CD1c-positive myeloid dendritic cell (primary cell): ENCODE measurements at regions not wholly inside any gene's neighbourhood (a gene's known extent, or its start where the extent isn't known, plus 50 kb on each side); places are given as distances from the start of the nearest gene placed in this dataset.
"Not testable (repeated sequence)": the region's sequence is repeated elsewhere in the genome, so short reads cannot be mapped to it uniquely, and the experiment has no call there.

Experiments
- DNase-seq: peaks from one replicate; pipeline ENCODE4 v3.0.0-alpha.2; 2016; ENCODE audit errors: extremely low spot score

- DNase-seq = no peak
These were observed 154.1 kb upstream of the PDE1C start for GRCh38 chr7:32224276-32224675.

DNA sequence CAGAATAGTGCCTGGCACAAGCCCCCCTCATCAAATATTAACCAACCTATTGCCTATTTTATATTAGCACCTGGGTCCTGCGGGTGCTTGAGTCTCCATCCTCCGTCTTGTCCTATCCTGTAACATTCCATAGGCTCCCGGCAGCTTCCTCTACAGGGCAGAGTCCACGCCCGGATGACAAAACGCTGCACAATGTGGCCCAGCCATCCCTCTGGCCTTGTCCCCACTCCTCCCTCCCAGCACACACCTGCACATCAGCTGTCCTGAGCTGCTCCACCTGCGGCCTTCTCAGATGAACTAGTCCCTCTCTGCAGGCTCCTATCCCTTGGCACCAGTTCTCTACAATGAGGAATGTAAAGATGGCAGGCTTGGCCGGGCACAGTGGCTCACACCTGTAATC, 153.5 kb upstream of the PDE1C start:
- no peak for DNase-seq

- DNase-seq = no peak
These were observed 153.0 kb upstream of the PDE1C start for GRCh38 chr7:32223071-32223650.

DNA sequence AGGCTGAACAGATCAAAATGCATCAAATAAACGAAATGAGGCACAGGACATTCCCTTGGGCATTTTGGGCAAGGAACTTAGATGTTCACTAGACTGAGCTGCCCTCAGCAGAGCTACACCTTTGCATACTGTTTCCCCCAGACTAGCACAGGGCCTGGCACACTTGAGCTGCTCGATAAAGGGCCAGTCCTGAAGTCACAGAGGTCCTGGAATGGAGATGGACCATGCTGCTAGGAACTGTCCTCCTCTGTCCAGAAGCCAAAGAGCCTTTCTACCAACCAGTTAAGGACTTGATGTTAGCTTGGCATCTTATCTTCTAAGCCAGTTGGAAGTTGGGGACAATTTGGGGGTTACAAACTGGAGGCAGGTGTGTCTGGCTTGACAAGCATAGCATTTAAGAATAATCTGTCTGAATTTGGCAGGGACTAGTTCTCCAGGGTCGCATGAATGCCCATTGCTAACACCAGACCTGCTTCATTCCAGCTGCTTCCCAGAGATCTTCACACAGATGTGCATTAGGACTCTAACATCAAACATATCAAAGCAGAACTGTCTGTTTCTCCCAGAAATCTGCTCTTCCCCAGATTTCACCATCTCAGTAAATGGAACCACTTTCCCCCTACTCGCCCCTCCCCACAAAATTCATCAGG, 152.2 kb upstream of the PDE1C start:
- DNase-seq = no peak

- DNase-seq = no peak
These were observed 151.5 kb upstream of the PDE1C start for GRCh38 chr7:32221736-32222135.

DNA sequence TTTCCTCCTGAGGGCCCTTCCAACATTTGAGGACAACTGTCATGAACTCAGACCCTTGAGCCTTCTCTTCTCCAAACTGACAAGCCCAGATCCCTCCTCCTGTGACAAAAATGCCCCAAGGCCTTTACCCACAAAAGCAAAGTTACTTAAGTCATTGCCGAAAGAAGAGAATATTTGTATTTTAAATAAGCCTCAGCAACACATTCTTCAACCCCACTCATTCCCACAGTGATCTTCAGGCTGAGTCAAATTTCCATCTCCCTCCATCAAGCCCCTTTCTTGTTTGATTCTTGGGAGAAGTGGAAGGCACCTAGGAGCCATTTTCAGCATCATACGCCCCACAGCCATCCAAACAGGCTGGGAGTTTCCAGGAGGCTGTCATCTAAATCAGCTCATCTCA, 150.8 kb upstream of the PDE1C start:
- no peak for DNase-seq

DNA sequence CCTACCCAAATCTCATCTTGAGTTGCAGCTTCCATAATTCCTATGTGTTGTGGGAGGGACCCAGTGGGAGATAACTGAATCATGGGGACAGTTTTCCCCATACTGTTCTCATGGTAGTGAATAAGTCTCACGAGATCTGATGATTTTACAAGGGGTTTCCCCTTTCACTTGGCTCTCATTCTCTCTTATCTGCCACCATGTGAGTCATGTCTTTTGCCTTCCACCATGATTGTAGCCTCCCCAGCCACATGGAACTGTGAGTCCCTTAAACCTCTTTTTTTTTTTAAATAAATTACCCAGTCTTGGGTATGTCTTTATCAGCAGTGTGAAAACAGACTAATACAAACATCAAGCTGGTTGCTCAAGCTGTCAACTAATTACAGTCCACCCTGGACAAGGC, 149.6 kb upstream of the PDE1C start:
- DNase-seq = not testable (repeated sequence)

DNA sequence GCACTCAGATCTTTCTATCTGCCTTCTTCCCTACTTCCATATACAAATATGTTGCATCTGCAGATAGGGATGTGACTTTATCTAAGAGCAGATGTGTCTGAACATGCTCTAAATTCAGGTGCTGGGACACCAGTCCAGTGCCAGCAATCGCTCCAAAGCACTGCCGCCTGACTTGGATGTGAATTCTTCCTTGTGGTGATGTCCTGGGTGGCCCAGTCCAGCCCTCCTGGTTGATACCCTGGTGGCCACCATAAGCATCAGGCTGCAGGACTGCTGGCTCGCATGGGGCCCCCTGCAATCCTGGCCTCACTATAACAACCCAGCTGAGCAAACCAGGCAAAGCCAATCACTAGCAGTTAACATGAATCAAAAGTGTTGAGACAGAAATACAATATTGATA, 149.2 kb upstream of the PDE1C start:
- DNase-seq = no peak

DNA sequence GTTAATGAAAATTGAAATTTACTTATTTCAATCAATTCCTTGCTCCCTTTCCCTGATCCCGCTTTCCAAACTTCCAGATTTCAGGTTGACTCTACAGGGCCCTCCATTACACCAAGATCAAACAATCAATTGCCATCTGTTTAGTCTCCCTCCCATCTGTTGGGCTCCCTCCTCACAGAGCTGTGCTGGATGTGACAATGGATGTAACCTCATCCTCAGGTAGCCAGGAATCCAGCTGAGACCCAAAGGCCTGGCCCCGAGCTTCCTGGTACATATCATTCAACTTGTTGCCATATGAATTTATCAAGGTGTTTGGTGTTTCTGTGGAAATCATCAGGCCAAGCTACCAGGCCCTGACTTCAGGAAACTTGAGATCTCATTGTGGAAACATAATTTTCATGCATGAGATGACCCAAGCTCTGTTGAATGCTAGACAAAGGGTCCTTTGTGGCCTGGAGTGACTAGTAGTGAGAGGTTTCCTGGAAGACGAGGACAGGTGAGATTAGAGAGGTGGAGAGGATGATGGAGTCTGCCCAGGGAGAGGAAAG, 148.6 kb upstream of the PDE1C start:
- no peak for DNase-seq

DNA sequence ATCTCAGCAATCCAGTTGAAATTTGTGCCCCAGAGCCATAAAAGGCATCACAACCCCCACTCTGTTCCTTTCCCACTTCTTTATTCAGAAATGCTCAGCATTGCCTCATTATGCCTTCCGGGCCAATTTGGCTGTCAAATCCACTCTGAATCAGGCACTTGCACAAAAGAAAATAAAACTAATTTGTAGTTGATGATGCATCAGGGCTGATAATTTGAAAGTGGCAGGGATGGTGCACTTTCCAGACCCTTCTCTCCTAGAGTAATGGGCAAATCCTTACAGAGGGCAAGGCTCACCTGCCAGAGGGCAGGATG, 147.9 kb upstream of the PDE1C start:
- no peak for DNase-seq

GRCh38 chr7:32217341-32218153, 147.3 kb upstream of the PDE1C start:
- DNase-seq = no peak

DNA sequence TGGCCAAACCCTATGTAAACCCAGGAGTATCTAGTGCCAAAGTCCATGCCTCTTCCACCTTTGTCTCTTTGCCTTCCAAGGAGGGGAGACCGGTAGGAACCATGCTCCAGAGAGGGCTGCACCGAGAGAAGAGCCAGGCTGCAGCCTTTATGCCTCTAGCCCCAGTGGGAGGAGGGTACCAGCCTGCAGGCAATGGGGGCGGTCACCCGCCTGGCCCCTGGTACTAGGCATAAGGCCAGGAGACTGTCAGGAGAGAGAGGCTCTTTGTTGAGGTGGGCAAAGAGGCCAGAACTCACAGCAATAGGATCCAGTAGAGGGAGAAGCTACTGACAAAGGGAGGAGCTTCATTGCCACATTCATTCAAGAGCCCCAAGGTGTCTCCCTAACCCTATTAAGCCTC, 146.6 kb upstream of the PDE1C start:
- no peak for DNase-seq

DNA sequence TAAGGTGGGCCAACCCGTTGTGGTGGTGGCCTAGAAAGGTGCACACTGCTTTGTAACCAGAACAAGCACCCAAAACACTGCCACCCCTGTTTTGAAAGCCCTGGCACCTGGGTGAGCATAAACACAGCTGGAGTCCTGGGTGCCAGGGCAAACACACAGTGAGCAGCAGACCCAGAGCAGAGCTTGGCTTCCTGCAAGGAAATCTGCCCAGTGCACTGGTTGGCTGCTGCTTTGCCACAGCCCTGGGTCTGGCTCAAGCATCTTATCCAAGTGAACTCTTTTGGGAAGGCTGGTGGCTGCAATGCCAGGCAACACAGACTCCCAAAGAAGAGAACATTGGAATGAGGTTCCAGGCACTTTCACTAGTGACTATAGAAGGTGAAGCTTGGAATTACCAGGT, 145.5 kb upstream of the PDE1C start:
- DNase-seq = no peak

DNA sequence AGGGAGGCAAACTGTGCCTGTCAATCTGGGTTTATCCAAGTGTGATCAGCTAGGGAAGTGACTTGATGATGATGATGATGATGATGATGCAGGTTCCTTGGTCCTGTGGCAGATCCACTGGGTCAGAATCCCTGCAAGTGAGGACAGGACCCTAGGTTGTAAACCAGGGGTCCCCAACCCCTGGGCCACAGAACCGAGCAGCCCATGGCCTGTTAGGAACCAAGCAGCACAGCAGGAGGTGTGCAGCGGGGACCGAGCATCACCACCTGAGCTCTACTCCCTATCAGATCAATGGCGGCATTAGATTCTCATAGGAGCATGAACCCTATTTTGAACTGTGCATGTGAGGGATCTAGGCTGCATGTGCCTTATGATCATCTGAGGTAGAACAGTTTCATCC, 144.7 kb upstream of the PDE1C start:
- no peak for DNase-seq

DNA sequence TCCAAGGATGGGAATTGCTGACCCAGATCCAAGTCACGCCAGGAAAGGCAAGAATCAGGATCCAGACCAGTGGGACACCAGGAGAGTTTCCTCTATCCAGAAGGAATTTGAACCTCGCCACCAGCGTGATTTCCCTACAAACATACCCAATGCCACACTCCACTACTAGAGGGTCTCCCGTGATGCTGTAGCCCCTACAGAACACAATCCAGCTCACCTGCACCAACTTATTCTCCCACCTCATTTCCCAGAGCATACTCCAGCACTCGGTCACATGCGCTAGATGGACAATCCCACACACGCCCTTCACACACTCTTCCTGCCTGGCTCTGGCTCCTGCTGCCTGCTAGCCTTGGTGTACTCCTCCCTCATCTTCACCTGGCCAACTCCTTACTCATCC, 142.1 kb upstream of the PDE1C start:
- DNase-seq = no peak

GRCh38 chr7:32206987-32207386, 136.8 kb upstream of the PDE1C start:
- DNase-seq = no peak

DNA sequence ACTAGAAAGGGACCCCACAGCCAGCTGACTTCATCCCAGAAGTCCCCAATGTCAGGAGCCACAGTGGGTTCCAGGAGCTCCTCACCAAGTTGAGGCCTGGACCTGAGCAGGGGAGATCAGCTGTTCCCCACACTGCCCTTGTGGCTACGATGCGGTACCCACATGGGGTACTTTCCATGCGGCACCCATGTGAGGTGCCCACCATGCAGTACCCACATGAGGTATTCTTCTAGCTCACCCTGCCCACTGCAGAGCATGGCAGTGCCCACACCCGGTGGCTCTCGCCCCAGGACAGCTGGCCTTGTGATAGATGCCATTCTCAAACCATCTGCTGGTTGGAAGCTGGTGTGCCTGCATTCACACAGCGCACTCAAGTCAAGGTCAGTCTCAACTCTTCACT, 136.3 kb upstream of the PDE1C start:
- no peak for DNase-seq

GRCh38 chr7:32205298-32205824, 135.2 kb upstream of the PDE1C start:
- not testable (repeated sequence) for DNase-seq

DNA sequence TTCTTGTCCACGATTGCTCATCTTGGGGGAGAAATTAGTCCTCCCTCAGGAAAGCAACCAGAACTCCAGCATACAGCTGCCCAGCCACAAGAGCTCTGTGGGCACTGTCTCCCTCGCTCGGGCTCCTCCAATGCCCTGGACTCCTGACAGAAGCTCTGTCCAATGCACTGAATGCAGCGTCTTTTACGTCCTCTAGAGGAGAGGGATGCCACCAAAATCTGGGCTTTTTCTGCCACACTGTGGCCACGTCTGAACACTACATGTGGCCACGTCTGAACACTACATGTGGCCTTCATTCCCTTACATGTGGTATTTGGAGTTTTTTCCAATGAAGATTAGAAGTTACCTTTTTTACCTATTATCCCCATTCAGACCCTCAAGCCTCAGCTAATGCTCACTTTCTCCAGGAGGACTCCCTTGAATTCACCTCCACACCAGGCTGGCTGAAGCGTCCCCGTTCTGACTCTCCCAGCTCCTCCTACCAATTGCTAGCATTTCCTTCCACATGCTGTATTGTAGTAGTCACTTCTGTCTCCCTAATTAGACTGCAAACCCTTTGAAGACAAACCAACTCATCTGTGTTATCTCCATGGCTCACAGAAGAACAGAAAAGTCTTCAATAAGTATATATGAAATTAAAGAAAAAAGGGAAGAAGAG, 134.3 kb upstream of the PDE1C start:
- peak; percentile 4 for DNase-seq

- DNase-seq = no peak
These were observed 130.4 kb upstream of the PDE1C start for GRCh38 chr7:32200646-32201045.

- DNase-seq = no peak
These were observed 124.3 kb upstream of the PDE1C start for GRCh38 chr7:32194537-32194936.

DNA sequence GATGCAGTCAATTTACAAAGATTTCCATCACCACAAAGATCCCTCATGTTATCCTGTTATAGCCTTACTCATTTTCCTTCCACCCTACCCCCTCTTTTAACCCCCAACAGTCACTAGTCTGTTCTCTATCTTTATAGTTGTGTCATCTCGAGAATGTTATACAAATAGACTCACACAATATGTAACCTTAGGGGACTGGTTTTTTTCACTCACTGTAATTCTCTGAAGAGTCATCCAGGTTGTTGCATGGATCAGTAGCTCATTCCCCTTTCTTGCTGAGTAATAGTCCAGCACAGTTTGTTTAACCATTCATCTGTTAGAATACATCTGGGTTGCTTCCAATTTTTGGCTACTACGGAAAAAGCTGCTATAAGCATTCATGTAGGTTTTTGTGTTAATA, 121.1 kb upstream of the PDE1C start:
- DNase-seq = no peak
